ENCODE measurements at regions not wholly inside any gene's neighbourhood (a gene's known extent, or its start where the extent isn't known, plus 50 kb on each side); places are given as distances from the start of the nearest gene placed in this dataset.

DNA sequence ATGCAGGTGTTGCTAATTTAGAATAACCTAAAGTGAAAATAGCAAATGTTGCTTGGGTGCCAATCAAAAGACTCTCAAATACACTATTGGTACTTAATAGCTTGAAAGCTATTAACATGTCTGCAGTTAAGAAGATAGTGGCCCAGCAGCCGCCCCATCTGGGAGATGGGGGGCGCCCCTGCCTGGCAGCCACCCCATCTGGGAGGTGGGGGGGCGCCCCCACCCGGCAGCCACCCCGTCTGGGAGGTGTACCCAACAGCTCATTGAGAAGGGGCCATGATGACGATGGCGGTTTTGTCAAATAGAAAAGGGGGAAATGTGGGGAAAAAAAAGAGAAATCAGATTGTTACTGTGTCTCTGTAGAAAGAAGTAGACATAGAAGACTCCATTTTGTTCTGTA lies 923.1 kb upstream of the MDGA2 start:
- 69 to 80% methylated on average over 4 to 7 of the region's 7 CpGs for WGBS, 2 donors (ENCODE audit: low coverage in 1 of 2)
- Histone ChIP-seq H3K27me3 (no peaks in the 10 kb centered on the region), H3K27ac (no peak overlapping the region), H3K4me3 (no peak overlapping the region), H3K36me3 (no peaks in the 10 kb centered on the region), H3K9me3 (no peaks in the 10 kb centered on the region), H3K4me1 (no peaks in the 10 kb centered on the region)
- in situ Hi-C loops (cut with MboI; ENCODE audit: low pct_ligation_motif_present in 1 of 4, low pct_unique_long_range_greater_than_20kb in 1 of 4, low sequenced_read_pairs in 3 of 4) (no loop called here), intact Hi-C loops (cut with DNase I; ENCODE audit: low total_unique reads) (no loop called here)
- TF ChIP-seq EP300 (IDR thresholded peaks at IDR 0.05; ENCODE audit: low read depth) (no peak), POLR2A (IDR thresholded peaks at IDR 0.05) (no peak)
- DNase-seq, result no peak

DNA sequence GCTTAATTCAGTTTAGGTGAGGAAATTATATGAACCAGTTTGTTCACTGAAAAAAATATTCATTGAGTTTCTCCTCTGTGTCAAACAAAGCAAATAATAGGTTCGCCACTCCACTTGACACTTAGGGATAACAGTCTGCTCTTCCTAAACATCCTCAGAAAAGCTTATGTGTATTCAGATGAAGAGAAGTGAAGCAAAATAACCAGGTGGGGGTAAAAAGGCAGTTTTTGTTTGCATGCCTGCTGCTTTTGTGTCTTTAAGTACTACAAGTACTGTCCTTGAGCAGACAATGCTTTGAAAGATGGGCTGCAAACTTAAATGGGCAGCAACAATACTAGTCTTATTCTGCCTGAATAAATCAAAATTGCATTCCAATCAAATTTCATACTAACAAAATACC lies 910.7 kb upstream of the MDGA2 start:
- no peak overlapping the region for H3K27ac ChIP-seq
- TF ChIP-seq, protein P1, sequence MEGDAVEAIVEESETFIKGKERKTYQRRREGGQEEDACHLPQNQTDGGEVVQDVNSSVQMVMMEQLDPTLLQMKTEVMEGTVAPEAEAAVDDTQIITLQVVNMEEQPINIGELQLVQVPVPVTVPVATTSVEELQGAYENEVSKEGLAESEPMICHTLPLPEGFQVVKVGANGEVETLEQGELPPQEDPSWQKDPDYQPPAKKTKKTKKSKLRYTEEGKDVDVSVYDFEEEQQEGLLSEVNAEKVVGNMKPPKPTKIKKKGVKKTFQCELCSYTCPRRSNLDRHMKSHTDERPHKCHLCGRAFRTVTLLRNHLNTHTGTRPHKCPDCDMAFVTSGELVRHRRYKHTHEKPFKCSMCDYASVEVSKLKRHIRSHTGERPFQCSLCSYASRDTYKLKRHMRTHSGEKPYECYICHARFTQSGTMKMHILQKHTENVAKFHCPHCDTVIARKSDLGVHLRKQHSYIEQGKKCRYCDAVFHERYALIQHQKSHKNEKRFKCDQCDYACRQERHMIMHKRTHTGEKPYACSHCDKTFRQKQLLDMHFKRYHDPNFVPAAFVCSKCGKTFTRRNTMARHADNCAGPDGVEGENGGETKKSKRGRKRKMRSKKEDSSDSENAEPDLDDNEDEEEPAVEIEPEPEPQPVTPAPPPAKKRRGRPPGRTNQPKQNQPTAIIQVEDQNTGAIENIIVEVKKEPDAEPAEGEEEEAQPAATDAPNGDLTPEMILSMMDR (IDR thresholded peaks at IDR 0.05), result no peak
- no peak for TF ChIP-seq POLR2AphosphoS5 (IDR thresholded peaks at IDR 0.05)
- no peak for TF ChIP-seq EP300 (IDR thresholded peaks at IDR 0.05; ENCODE audit: low read depth)
- TF ChIP-seq POLR2A (IDR thresholded peaks at IDR 0.05), result no peak
- intact Hi-C loops (cut with DNase I; ENCODE audit: low total_unique reads), result no loop called here
- no peak for DNase-seq
- no peaks in the 10 kb centered on the region for H3K9me3 ChIP-seq
- H3K4me3 ChIP-seq, result no peak overlapping the region
- H3K4me1 ChIP-seq, result no peaks in the 10 kb centered on the region
- WGBS, 2 donors (ENCODE audit: low coverage in 1 of 2), result 50 to 73% methylated on average over 1 of the region's 1 CpG
- no peaks in the 10 kb centered on the region for H3K36me3 ChIP-seq
- in situ Hi-C loops (cut with MboI; ENCODE audit: low pct_ligation_motif_present in 1 of 4, low pct_unique_long_range_greater_than_20kb in 1 of 4, low sequenced_read_pairs in 3 of 4), result no loop called here
- H3K27me3 ChIP-seq, result no peaks in the 10 kb centered on the region

DNA sequence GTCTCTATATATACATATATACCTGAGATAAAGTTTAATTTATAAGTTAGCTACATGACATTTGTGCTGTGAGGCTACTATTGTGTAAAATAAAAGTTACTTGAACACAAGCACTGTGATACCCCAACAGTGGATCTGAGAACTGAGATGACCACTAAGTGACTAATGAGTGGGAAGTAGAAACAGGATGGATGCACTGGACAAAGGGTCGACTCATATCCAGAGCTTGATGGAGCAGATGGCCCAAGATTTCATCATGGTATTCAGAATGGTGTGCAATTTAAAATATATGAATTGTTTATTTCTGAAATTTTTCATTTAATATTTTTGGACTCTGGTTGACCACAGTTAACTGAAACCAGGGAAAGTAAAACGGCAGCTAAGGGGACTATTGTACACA lies 908.6 kb upstream of the MDGA2 start:
- in situ Hi-C loops (cut with MboI; ENCODE audit: low pct_ligation_motif_present in 1 of 4, low pct_unique_long_range_greater_than_20kb in 1 of 4, low sequenced_read_pairs in 3 of 4), result no loop called here
- Histone ChIP-seq H3K27me3 (no peaks in the 10 kb centered on the region), H3K4me1 (no peaks in the 10 kb centered on the region), H3K4me3 (no peak overlapping the region), H3K9me3 (no peaks in the 10 kb centered on the region), H3K36me3 (no peaks in the 10 kb centered on the region), H3K27ac (no peak overlapping the region)
- intact Hi-C loops (cut with DNase I; ENCODE audit: low total_unique reads), result no loop called here
- TF ChIP-seq POLR2A (IDR thresholded peaks at IDR 0.05) (no peak), EP300 (IDR thresholded peaks at IDR 0.05; ENCODE audit: low read depth) (no peak), POLR2AphosphoS5 (IDR thresholded peaks at IDR 0.05) (no peak)
- TF ChIP-seq, protein P1 (IDR thresholded peaks at IDR 0.05), result no peak
- 31 to 40% methylated on average over 2 of the region's 2 CpGs for WGBS, 2 donors (ENCODE audit: low coverage in 1 of 2)
- DNase-seq, result no peak

DNA sequence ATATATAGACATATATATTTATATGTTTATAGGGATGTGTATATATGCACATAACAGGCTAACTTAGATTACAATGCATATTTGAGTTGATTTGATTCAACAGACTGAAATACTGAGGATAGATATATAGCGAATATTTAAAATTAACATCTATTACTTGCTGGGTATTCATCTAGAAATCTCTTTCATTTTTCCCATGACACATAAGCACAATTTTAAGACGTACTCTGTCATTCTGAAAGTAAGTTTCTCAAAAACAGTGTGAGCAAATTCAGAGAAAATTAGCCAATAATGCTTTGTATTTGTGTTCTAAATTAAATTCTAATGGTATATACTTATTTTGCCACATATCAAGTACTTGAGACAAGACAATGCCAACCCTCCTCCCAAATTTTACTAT lies 907.5 kb upstream of the MDGA2 start:
- H3K4me3 ChIP-seq, result no peak overlapping the region
- WGBS, 2 donors (ENCODE audit: low coverage in 1 of 2), result 64 to 76% methylated on average over 2 of the region's 2 CpGs
- no peaks in the 10 kb centered on the region for H3K9me3 ChIP-seq
- H3K36me3 ChIP-seq, result no peaks in the 10 kb centered on the region
- no peak for DNase-seq
- no peak for TF ChIP-seq EP300 (IDR thresholded peaks at IDR 0.05; ENCODE audit: low read depth)
- TF ChIP-seq POLR2A (IDR thresholded peaks at IDR 0.05), result no peak
- TF ChIP-seq POLR2AphosphoS5 (IDR thresholded peaks at IDR 0.05), result no peak
- TF ChIP-seq, protein P1 (IDR thresholded peaks at IDR 0.05), result no peak
- H3K27ac ChIP-seq, result no peak overlapping the region
- no peaks in the 10 kb centered on the region for H3K4me1 ChIP-seq
- in situ Hi-C loops (cut with MboI; ENCODE audit: low pct_ligation_motif_present in 1 of 4, low pct_unique_long_range_greater_than_20kb in 1 of 4, low sequenced_read_pairs in 3 of 4), result no loop called here
- intact Hi-C loops (cut with DNase I; ENCODE audit: low total_unique reads), result no loop called here
- no peaks in the 10 kb centered on the region for H3K27me3 ChIP-seq

DNA sequence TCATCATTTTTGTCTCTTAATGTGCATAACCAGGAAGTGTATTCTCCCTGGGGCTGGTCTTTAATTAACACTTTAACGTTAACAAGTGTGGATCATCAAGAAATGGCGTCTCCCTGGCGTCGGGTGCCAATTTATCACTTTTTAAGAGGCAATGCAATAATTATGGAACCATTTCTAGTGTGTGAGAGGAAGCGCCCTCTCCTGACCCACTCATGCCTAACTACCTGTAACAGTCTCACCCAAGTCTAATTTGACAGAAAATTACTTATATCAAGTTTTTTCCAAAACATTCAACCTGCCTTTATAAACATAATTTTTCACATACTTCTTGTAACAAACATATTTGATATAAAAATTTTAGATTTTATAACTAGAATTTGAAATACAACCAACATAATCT lies 905.3 kb upstream of the MDGA2 start:
- intact Hi-C loops (cut with DNase I; ENCODE audit: low total_unique reads), result no loop called here
- 78 to 87% methylated on average over 5 of the region's 5 CpGs for WGBS, 2 donors (ENCODE audit: low coverage in 1 of 2)
- H3K4me1 ChIP-seq, result no peaks in the 10 kb centered on the region
- in situ Hi-C loops (cut with MboI; ENCODE audit: low pct_ligation_motif_present in 1 of 4, low pct_unique_long_range_greater_than_20kb in 1 of 4, low sequenced_read_pairs in 3 of 4), result no loop called here
- no peak for DNase-seq
- H3K27ac ChIP-seq, result no peak overlapping the region
- H3K9me3 ChIP-seq, result no peaks in the 10 kb centered on the region
- H3K4me3 ChIP-seq, result no peak overlapping the region
- H3K27me3 ChIP-seq, result no peaks in the 10 kb centered on the region
- no peaks in the 10 kb centered on the region for H3K36me3 ChIP-seq
- TF ChIP-seq POLR2AphosphoS5 (IDR thresholded peaks at IDR 0.05) (no peak), POLR2A (IDR thresholded peaks at IDR 0.05) (no peak), EP300 (IDR thresholded peaks at IDR 0.05; ENCODE audit: low read depth) (no peak)
- TF ChIP-seq, protein P1 (IDR thresholded peaks at IDR 0.05), result no peak
